ENCODE measurements at regions not wholly inside any gene's neighbourhood (a gene's known extent, or its start where the extent isn't known, plus 50 kb on each side); places are given as distances from the start of the nearest gene placed in this dataset.

GRCh38 chr5:67530609-67531255, 334.1 kb upstream of the CD180 start:
- no peak overlapping the region for H3K27ac ChIP-seq (ENCODE audit: control insufficient read depth, insufficient read depth)
- TF ChIP-seq BHLHE40 (IDR thresholded peaks at IDR 0.05; ENCODE audit: borderline replicate concordance in 1 of 2, low read depth in 2 of 2, low read length in 1 of 2) = no peak
- TF ChIP-seq PAX5 (IDR thresholded peaks at IDR 0.05; ENCODE audit: borderline replicate concordance, low read depth, low read length) = no peak
- TF ChIP-seq NKRF (conservative IDR thresholded peaks at IDR 0.05) = no peak
- no peak for TF ChIP-seq PML (IDR thresholded peaks at IDR 0.05; ENCODE audit: low read length)
- no peak for TF ChIP-seq PAX8 (IDR thresholded peaks at IDR 0.05)
- TF ChIP-seq CEBPZ (IDR thresholded peaks at IDR 0.05; ENCODE audit: low read depth, low read length) = no peak
- TF ChIP-seq NFXL1 (IDR thresholded peaks at IDR 0.05; ENCODE audit: borderline replicate concordance) = no peak
- TF ChIP-seq WRNIP1 (IDR thresholded peaks at IDR 0.05; ENCODE audit: borderline replicate concordance, low read depth, low read length) = no peak
- TF ChIP-seq ELK1 (IDR thresholded peaks at IDR 0.05; ENCODE audit: low read depth, low read length) = no peak
- TF ChIP-seq ATF3 (IDR thresholded peaks at IDR 0.05; ENCODE audit: borderline replicate concordance, extremely low read depth, low read depth, low read length) = no peak
- no peak for TF ChIP-seq MEF2B (IDR thresholded peaks at IDR 0.05; ENCODE audit: partially characterized antibody, poor library complexity, severe bottlenecking)
- TF ChIP-seq SMARCA5 (IDR thresholded peaks at IDR 0.05) = no peak
- TF ChIP-seq SIN3A (IDR thresholded peaks at IDR 0.05; ENCODE audit: low read depth, low read length) = no peak
- no peak for TF ChIP-seq LARP7 (IDR thresholded peaks at IDR 0.05)
- no peak for TF ChIP-seq NR2C1 (IDR thresholded peaks at IDR 0.05)
- no peak for TF ChIP-seq ZNF217 (IDR thresholded peaks at IDR 0.05)
- H3K4me2 ChIP-seq (ENCODE audit: control insufficient read depth, insufficient read depth) = no peak overlapping the region
- H3K36me3 ChIP-seq (ENCODE audit: control insufficient read depth in 2 of 2, insufficient read depth in 2 of 2, low read length in 1 of 2) = no peaks in the 10 kb centered on the region
- H2AFZ ChIP-seq (ENCODE audit: control insufficient read depth, low read depth, low read length) = no peak overlapping the region
- FAIRE-seq = no peak
- POLR2A ChIA-PET = no interaction called here
- no peaks in the 10 kb centered on the region for H3K79me2 ChIP-seq (ENCODE audit: control insufficient read depth, insufficient read depth, low read length)
- WGBS (ENCODE audit: insufficient coverage, insufficient replicate concordance, low lambda C conversion rate, missing lambda C conversion rate) = 38% methylated on average over 6 of the region's 6 CpGs
- no peak overlapping the region for H3K4me3 ChIP-seq
- intact Hi-C loops (cut with micrococcal nuclease; ENCODE audit: unreplicated experiment) (no loop called here), in situ Hi-C loops (cut with MboI) (no loop called here)
- H3K4me1 ChIP-seq (ENCODE audit: control insufficient read depth, insufficient read depth, low read length) = no peaks in the 10 kb centered on the region
- H4K20me1 ChIP-seq (ENCODE audit: control insufficient read depth, insufficient read depth) = no peaks in the 10 kb centered on the region
- SMC1A ChIA-PET (ENCODE audit: uncharacterized antibody, unreplicated experiment) = interaction anchor here (1.0 to 1.3 kb wide), 2 partner anchors 9 to 284 kb away, joined by 3 read pairs; no protein-coding TSS in a partner anchor
- H3K27me3 ChIP-seq (replicated peaks in 1 of 2; ENCODE audit: control insufficient read depth in 2 of 2, insufficient read depth in 2 of 2, low read length in 1 of 2) = no peaks in the 10 kb centered on the region
- H3K9me3 ChIP-seq (replicated peaks; ENCODE audit: control insufficient read depth, insufficient read depth, low read length) = no peaks in the 10 kb centered on the region
- no peak overlapping the region for H3K9ac ChIP-seq (ENCODE audit: control insufficient read depth, insufficient read depth, low read length)
- BruUV-seq (replicated peaks) = no TSS peak
- DNase-seq (ENCODE audit: low read depth, low spot score) = no peak
- CTCF ChIA-PET = interaction anchor here (0.6 kb wide), 1 partner anchor 1258 kb away, joined by 3 read pairs; no protein-coding TSS in a partner anchor
- no peak for ATAC-seq
- RAD21 ChIA-PET (ENCODE audit: unreplicated experiment) = no interaction called here
